Chondrocyte (in vitro differentiated cells): ENCODE measurements at regions not wholly inside any gene's neighbourhood (a gene's known extent, or its start where the extent isn't known, plus 50 kb on each side); places are given as distances from the start of the nearest gene placed in this dataset.
A peak's percentile ranks its signal among the peaks of the same experiment; 100 is the strongest.

Experiments used
- DNase-seq: peaks from one replicate; pipeline ENCODE4 v3.0.0; 2021; ENCODE audit warnings: mixed read lengths, low spot score
- H3K27ac Mint-ChIP-seq: one replicate; pipeline ENCODE4 v1.8.0; 2021; ENCODE audit warnings: mild to moderate bottlenecking, moderate library complexity, mixed read lengths; ENCODE audit not compliant: unreplicated experiment
- H3K27me3 Mint-ChIP-seq: 2 replicates; pipeline ENCODE4 v1.8.0; 2021; ENCODE audit warnings: low read depth, mixed read lengths
- H3K36me3 Mint-ChIP-seq: 2 replicates; pipeline ENCODE4 v1.8.0; 2021; ENCODE audit warnings: low read depth, mixed read lengths
- H3K4me1 Mint-ChIP-seq: 2 replicates; pipeline ENCODE4 v1.8.0; 2021; ENCODE audit warnings: low read depth, mild to moderate bottlenecking, mixed read lengths
- H3K4me3 Mint-ChIP-seq: one replicate; pipeline ENCODE4 v1.8.0; 2021; ENCODE audit warnings: mild to moderate bottlenecking, moderate library complexity, mixed read lengths; ENCODE audit not compliant: unreplicated experiment
- H3K9me3 Mint-ChIP-seq: 2 replicates; pipeline ENCODE4 v1.8.0; 2021; ENCODE audit warnings: low read depth, mixed read lengths
- CTCF ChIP-seq: fragments of 200-600 bp; sonication (generic); IDR thresholded peaks from 2 replicates; pipeline ENCODE4 v1.5.0; 2021; ENCODE audit warnings: antibody characterized with exemption, mild to moderate bottlenecking, moderate library complexity

GRCh38 chr17:71171270-71171669 is 949.5 kb upstream of the SOX9 start:
- TF ChIP-seq CTCF = no peak
- H3K27me3 Mint-ChIP-seq = no peaks in the 10 kb centered on the region
- H3K9me3 Mint-ChIP-seq = peaks cover 2% of the 10 kb centered on the region
- no peaks in the 10 kb centered on the region for H3K36me3 Mint-ChIP-seq
- DNase-seq = no peak
- no peak overlapping the region for H3K27ac Mint-ChIP-seq
- H3K4me1 Mint-ChIP-seq = no peaks in the 10 kb centered on the region
- no peak overlapping the region for H3K4me3 Mint-ChIP-seq

- no peak for TF ChIP-seq CTCF
- DNase-seq = no peak
- H3K4me1 Mint-ChIP-seq = no peaks in the 10 kb centered on the region
- no peak overlapping the region for H3K4me3 Mint-ChIP-seq
- no peaks in the 10 kb centered on the region for H3K36me3 Mint-ChIP-seq
- H3K27ac Mint-ChIP-seq = no peak overlapping the region
- H3K9me3 Mint-ChIP-seq = peaks cover 2% of the 10 kb centered on the region
- H3K27me3 Mint-ChIP-seq = no peaks in the 10 kb centered on the region
These were observed 946.8 kb upstream of the SOX9 start for GRCh38 chr17:71173991-71174390.

GRCh38 chr17:71176331-71176730 is 944.5 kb upstream of the SOX9 start:
- no peak for DNase-seq
- H3K9me3 Mint-ChIP-seq = peaks cover 2% of the 10 kb centered on the region
- no peak for TF ChIP-seq CTCF
- no peak overlapping the region for H3K27ac Mint-ChIP-seq
- H3K36me3 Mint-ChIP-seq = no peaks in the 10 kb centered on the region
- no peaks in the 10 kb centered on the region for H3K27me3 Mint-ChIP-seq
- H3K4me1 Mint-ChIP-seq = peaks cover 11% of the 10 kb centered on the region
- no peak overlapping the region for H3K4me3 Mint-ChIP-seq

GRCh38 chr17:71176928-71177443 is 943.8 kb upstream of the SOX9 start:
- TF ChIP-seq CTCF = no peak

GRCh38 chr17:71180801-71181385 is 939.9 kb upstream of the SOX9 start:
- H3K4me1 Mint-ChIP-seq = peaks cover 14% of the 10 kb centered on the region
- no peak for DNase-seq
- peak overlapping the region; percentile 88 for H3K27ac Mint-ChIP-seq
- no peak overlapping the region for H3K4me3 Mint-ChIP-seq
- no peaks in the 10 kb centered on the region for H3K27me3 Mint-ChIP-seq
- TF ChIP-seq CTCF = no peak
- no peaks in the 10 kb centered on the region for H3K9me3 Mint-ChIP-seq
- H3K36me3 Mint-ChIP-seq = no peaks in the 10 kb centered on the region

More at GRCh38 chr17:71176928-71177443, 943.8 kb upstream of the SOX9 start:
- no peak overlapping the region for H3K27ac Mint-ChIP-seq
- H3K27me3 Mint-ChIP-seq = no peaks in the 10 kb centered on the region
- peaks cover 14% of the 10 kb centered on the region for H3K4me1 Mint-ChIP-seq
- H3K9me3 Mint-ChIP-seq = peaks cover 2% of the 10 kb centered on the region
- no peak for DNase-seq
- no peaks in the 10 kb centered on the region for H3K36me3 Mint-ChIP-seq
- H3K4me3 Mint-ChIP-seq = no peak overlapping the region
